Endothelial cell of umbilical vein (primary cell): ENCODE measurements at regions not wholly inside any gene's neighbourhood (a gene's known extent, or its start where the extent isn't known, plus 50 kb on each side); places are given as distances from the start of the nearest gene placed in this dataset.

Experiments used
- BruUV-seq: library from RNA; stranded (reverse); fragments of 400-500 nt; replicated peaks from 2 replicates; lab custom pipeline; 2021; lab: Mats Ljungman, UMichigan
- CTCF ChIA-PET: fragments of 300-600, 350-600 bp; sonication (Branson Sonifier 250); formaldehyde crosslinking; loops from one replicate; lab custom pipeline; 2021; ENCODE audit warnings: antibody characterized with exemption, inconsistent platforms; lab: Charles Lee
- POLR2A ChIA-PET: fragments of 300-600, 350-600 bp; sonication (Branson Sonifier 250); formaldehyde crosslinking; loops from one replicate; lab custom pipeline; 2021; ENCODE audit warnings: antibody characterized with exemption, inconsistent platforms; lab: Charles Lee
- DNase-seq: peaks from one replicate; pipeline ENCODE4 v3.0.0-alpha.2; 2011; ENCODE audit warnings: low read depth, low spot score
- FAIRE-seq: peaks from 2 replicates; lab custom pipeline; 2011; peaks lifted over from hg19 to GRCh38; lab: Jason Lieb, UNC
- H2AFZ ChIP-seq: 2 replicates; pipeline ENCODE4 v1.6.0; 2012; ENCODE audit warnings: low read depth, low read length, control low read depth, inconsistent platforms
- H3K27ac ChIP-seq: 2 replicates; pipeline ENCODE4 v1.5.1; 2011; ENCODE audit warnings: low read depth, mild to moderate bottlenecking, control low read depth, low read length, moderate library complexity; ENCODE audit not compliant: insufficient read depth
- H3K27me3 ChIP-seq, 2 experiments: 2 replicates each; pipeline versions ENCODE4 v1.6.0 to v1.6.1; 2011; ENCODE audit warnings: low read length in 2 of 2, mixed read lengths in 1 of 2; ENCODE audit not compliant: control insufficient read depth in 2 of 2, insufficient read depth in 2 of 2
- H3K36me3 ChIP-seq, 2 experiments: 2 replicates in 1 of 2; 3 replicates in 1 of 2; pipeline ENCODE4 v1.5.1; 2011; ENCODE audit warnings: low read length in 2 of 2, mild to moderate bottlenecking in 1 of 2, moderate library complexity in 1 of 2; ENCODE audit not compliant: control insufficient read depth in 2 of 2, insufficient read depth in 2 of 2; ENCODE audit errors: extremely low read depth in 1 of 2
- H3K4me1 ChIP-seq: 3 replicates; pipeline ENCODE4 v1.5.1; 2011; ENCODE audit warnings: mild to moderate bottlenecking, low read length; ENCODE audit not compliant: control insufficient read depth, insufficient read depth; ENCODE audit errors: extremely low read depth
- H3K4me2 ChIP-seq: 2 replicates; pipeline ENCODE4 v1.6.1; 2011; ENCODE audit warnings: low read length, control low read depth, mixed read lengths; ENCODE audit not compliant: insufficient read depth
- H3K4me3 ChIP-seq, 3 experiments: fragments of 200-600 bp in 1 of 3; sonication (generic), shearing (Covaris generic) in 1 of 3; replicated peaks in 1 of 3; 2 replicates each; pipeline ENCODE4 v1.5.1; 2011 to 2016; ENCODE audit warnings: control low read depth in 3 of 3, low read length in 3 of 3, mild to moderate bottlenecking in 2 of 3, inconsistent platforms in 1 of 3, low read depth in 1 of 3, moderate library complexity in 1 of 3; ENCODE audit not compliant: insufficient read depth in 1 of 3
- H3K79me2 ChIP-seq: 2 replicates; pipeline ENCODE4 v1.6.0; 2012; ENCODE audit warnings: low read length, inconsistent platforms; ENCODE audit not compliant: control insufficient read depth, insufficient read depth
- H3K9ac ChIP-seq: replicated peaks from 2 replicates; pipeline ENCODE3; 2011; ENCODE audit warnings: low read length, control low read depth; ENCODE audit not compliant: insufficient read depth; ENCODE audit errors: extremely low read depth
- H3K9me1 ChIP-seq: replicated peaks from 3 replicates; pipeline ENCODE4 v1.6.0; 2011; ENCODE audit warnings: mild to moderate bottlenecking, low read length; ENCODE audit not compliant: control insufficient read depth, insufficient read depth; ENCODE audit errors: extremely low read depth
- H3K9me3 ChIP-seq: replicated peaks from 2 replicates; pipeline ENCODE4 v1.5.1; 2012; ENCODE audit warnings: low read length, inconsistent platforms; ENCODE audit not compliant: control insufficient read depth, insufficient read depth
- H4K20me1 ChIP-seq: replicated peaks from 2 replicates; pipeline ENCODE3; 2011; ENCODE audit warnings: mild to moderate bottlenecking, low read length; ENCODE audit not compliant: control insufficient read depth, insufficient read depth; ENCODE audit errors: extremely low read depth
- EZH2 ChIP-seq: IDR thresholded peaks from 2 replicates; pipeline ENCODE4 v1.6.1; 2012; ENCODE audit warnings: borderline replicate concordance, low read depth, mild to moderate bottlenecking, moderate library complexity, low read length, inconsistent platforms; ENCODE audit not compliant: severe bottlenecking
- FOS ChIP-seq: IDR thresholded peaks from 2 replicates; pipeline ENCODE4 v1.6.1; 2011; ENCODE audit warnings: mild to moderate bottlenecking, low read length, moderate library complexity, borderline replicate concordance; ENCODE audit not compliant: insufficient read depth
- GATA2 ChIP-seq: IDR thresholded peaks from 2 replicates; pipeline ENCODE4 v1.7.0; 2011; ENCODE audit warnings: low read depth, mild to moderate bottlenecking, moderate library complexity, mixed read lengths, low read length; ENCODE audit not compliant: insufficient read length, insufficient read depth
- JUN ChIP-seq: IDR thresholded peaks from 2 replicates; pipeline ENCODE4 v1.6.1; 2011; ENCODE audit warnings: borderline replicate concordance, low read depth; ENCODE audit not compliant: insufficient read length, insufficient read depth
- MYC ChIP-seq: IDR thresholded peaks from one replicate; pipeline ENCODE4 v1.6.1; 2011; ENCODE audit warnings: mild to moderate bottlenecking, low read depth, low read length
- POLR2A ChIP-seq: IDR thresholded peaks from 2 replicates; pipeline ENCODE4 v1.6.1; 2012; ENCODE audit warnings: low read depth, mild to moderate bottlenecking, control low read depth, low read length
- POLR2AphosphoS5 ChIP-seq: IDR thresholded peaks from 2 replicates; pipeline ENCODE4 v1.6.1; 2012; ENCODE audit warnings: low read depth, mild to moderate bottlenecking, control low read depth, low read length, moderate library complexity; ENCODE audit not compliant: insufficient read depth
- dilution Hi-C: fragments of 300-500 bp; cut with MboI; formaldehyde crosslinking; loops from one replicate; pipeline ENCODE4 v1.15.0; 2019; ENCODE audit warnings: low sequenced_read_pairs; ENCODE audit not compliant: extremely low pct_ligation_motif_present
- intact Hi-C: fragments of 100-400 bp; cut with micrococcal nuclease; formaldehyde crosslinking; loops from one replicate; pipeline ENCODE4 v1.10.0; 2022
- TF ChIP-seq, protein P1 (sequence below), 2 donors: IDR thresholded peaks; 1 replicate in 1 of 2; 2 replicates in 1 of 2; pipeline ENCODE4 v1.5.1; 2011; ENCODE audit warnings: low read length in 2 of 2, mild to moderate bottlenecking in 2 of 2, moderate library complexity in 2 of 2, control low read depth in 1 of 2, inconsistent platforms in 1 of 2, low read depth in 1 of 2; ENCODE audit not compliant: insufficient read depth in 1 of 2; ENCODE audit errors: extremely low read depth in 1 of 2
- TF ChIP-seq, protein P2 (sequence below): IDR thresholded peaks from 2 replicates; pipeline ENCODE4 v1.6.1; 2011; ENCODE audit not compliant: insufficient read depth, insufficient read length

DNA sequence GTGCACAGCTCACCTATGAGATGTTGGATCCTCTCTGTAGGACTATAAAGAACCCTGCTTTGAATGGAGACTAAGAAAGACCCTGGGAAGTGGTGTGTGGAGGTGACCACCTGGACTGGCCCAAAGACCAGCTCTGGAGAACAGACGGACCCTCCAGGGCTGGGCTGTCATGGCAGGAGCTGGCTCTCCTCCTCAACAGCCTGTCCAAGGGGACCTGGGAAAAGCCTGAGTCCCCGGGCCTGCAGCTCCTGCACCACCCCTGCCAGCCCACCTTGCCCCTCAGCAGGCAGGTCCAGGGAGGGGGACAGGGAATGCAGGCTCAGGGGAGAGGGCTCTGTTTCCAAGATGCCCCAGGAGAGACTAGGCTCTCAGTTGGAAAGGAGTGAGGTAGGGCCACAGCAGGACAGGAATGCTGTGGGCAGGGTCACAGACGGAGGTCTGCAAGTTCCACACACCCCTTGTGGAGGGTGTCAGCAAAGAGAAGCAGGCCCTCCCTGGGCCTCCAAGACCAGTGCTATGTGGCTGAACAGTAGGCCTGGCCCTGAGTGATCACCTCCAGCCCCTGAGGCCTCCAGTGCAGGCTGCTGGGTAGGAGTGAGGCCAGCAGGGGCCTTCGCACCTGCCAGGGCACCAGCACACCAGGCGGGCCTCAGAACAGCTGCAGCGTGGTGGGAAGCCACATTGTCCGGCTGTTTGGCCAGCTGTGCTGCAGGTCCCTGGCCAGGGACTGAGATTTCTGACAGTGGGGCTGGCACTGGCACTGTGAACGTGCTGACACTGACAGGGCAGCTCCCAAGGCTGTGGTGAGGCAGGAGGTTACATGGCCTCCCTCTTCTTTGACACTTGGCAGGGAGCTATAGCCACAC lies 86.4 kb upstream of the OTOS start:
- H3K27ac ChIP-seq = no peak overlapping the region
- no TSS peak for BruUV-seq
- H3K9ac ChIP-seq = no peak overlapping the region
- H2AFZ ChIP-seq = no peak overlapping the region
- CTCF ChIA-PET = no interaction called here
- intact Hi-C loops = no loop called here
- DNase-seq (no peak), FAIRE-seq (no peak)
- H3K4me2 ChIP-seq = no peak overlapping the region
- no peaks in the 10 kb centered on the region for H4K20me1 ChIP-seq
- no peaks in the 10 kb centered on the region for H3K9me3 ChIP-seq
- H3K9me1 ChIP-seq = no peaks in the 10 kb centered on the region
- H3K36me3 ChIP-seq = no peaks in the 10 kb centered on the region
- H3K4me1 ChIP-seq = no peaks in the 10 kb centered on the region
- POLR2A ChIA-PET = no interaction called here
- dilution Hi-C loops = no loop called here
- H3K27me3 ChIP-seq = no peaks in the 10 kb centered on the region
- no peaks in the 10 kb centered on the region for H3K79me2 ChIP-seq
- TF ChIP-seq FOS = no peak
- no peak for TF ChIP-seq EZH2
- TF ChIP-seq, protein P1, sequence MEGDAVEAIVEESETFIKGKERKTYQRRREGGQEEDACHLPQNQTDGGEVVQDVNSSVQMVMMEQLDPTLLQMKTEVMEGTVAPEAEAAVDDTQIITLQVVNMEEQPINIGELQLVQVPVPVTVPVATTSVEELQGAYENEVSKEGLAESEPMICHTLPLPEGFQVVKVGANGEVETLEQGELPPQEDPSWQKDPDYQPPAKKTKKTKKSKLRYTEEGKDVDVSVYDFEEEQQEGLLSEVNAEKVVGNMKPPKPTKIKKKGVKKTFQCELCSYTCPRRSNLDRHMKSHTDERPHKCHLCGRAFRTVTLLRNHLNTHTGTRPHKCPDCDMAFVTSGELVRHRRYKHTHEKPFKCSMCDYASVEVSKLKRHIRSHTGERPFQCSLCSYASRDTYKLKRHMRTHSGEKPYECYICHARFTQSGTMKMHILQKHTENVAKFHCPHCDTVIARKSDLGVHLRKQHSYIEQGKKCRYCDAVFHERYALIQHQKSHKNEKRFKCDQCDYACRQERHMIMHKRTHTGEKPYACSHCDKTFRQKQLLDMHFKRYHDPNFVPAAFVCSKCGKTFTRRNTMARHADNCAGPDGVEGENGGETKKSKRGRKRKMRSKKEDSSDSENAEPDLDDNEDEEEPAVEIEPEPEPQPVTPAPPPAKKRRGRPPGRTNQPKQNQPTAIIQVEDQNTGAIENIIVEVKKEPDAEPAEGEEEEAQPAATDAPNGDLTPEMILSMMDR (IDR thresholded peaks at IDR 0.05; ENCODE audit: extremely low read depth in 1 of 2, insufficient read depth in 1 of 2, low read depth in 1 of 2, low read length in 2 of 2) = no peak
- no peak for TF ChIP-seq POLR2AphosphoS5
- TF ChIP-seq, protein P2, sequence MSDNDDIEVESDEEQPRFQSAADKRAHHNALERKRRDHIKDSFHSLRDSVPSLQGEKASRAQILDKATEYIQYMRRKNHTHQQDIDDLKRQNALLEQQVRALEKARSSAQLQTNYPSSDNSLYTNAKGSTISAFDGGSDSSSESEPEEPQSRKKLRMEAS = no peak
- no peak for TF ChIP-seq MYC
- TF ChIP-seq GATA2 = no peak
- TF ChIP-seq JUN = no peak
- TF ChIP-seq POLR2A = no peak
- no peak overlapping the region for H3K4me3 ChIP-seq
